ENCODE measurements at regions not wholly inside any gene's neighbourhood (a gene's known extent, or its start where the extent isn't known, plus 50 kb on each side); places are given as distances from the start of the nearest gene placed in this dataset.

DNA sequence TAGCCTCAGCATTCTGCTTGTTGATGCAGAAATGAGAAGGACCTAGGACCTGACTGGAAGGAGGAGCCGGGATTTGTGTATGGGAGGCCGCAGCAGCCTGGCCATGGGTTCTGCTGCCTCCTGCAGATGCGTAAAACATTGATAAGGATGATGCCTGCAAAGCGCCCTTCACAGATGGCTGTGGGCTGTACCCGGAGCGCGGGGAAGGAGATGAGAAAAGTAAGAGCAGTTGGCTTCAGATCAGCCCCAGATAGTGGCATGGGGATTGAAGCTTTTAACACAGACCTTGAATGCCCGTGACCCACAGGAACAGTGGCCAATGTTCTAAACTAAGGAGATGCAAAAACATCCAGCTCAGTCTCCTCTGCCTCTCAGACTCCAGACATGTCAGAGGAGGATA is 136.4 kb upstream of the KCNG1 start:
- peak; percentile 12 for DNase-seq (ENCODE audit: low spot score)

DNA sequence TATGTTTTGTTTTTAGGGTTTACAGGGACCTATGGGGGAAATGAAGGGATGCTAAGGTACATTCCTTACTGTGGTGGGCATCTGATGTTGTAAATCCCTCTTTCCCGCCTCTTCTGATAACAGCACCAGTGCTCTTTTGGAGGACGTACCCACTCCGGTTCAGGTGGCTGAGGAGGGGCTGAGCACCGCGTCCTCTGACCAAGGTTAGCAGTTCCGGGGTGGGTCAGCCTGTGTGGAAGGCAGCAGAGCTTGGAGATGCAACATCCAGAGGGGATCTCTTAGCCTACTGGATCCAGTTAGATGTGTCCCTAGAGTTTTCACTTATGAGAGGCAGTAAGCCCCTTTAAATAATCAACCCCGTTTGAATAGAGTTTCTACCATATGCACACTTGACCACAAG is 135.3 kb upstream of the KCNG1 start:
- no peak for DNase-seq (ENCODE audit: low spot score)

DNA sequence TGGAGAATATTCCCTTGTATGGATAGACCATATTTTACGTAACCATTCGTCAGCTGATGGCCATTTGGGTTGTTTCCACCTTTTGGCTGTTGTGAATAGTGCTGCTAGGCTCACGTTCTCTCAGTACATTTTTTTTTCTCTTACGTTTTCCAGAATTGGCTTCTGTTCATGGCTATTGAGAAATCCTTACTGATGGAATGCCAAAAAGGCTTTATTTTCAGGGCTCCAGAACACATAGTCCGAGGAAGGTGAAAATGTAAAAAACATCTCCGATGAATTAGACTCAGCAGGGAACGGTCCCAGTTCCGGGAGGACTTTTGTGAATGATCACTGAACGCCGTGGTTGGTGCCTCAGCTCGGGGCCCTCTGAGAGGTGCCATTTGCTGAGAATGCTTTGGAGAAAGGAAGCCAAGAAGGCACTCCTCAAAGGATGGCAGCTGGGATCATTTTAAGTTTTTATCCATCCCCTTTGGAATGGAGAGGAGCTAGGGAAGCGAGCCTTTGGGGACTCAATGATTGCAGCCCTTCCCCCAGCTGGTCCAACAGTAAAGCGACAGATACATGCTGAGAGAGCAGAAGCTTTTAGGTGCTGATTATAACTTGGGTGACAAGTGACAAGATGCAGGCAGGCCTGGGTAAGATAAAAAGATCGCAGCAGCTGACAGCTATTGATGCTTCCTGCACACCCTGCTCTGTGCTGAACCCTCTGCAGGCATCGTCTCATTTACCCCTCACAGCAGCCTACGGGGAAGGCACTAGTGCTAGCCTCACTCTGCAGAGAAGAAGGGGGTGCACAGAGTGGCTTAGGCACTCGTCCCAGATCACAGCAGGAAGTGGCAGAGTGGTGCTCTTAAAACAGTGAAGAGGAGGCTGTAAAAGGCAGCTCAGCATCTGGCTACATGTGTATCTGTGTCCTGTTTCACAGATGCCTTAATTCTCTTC is 133.4 kb upstream of the KCNG1 start:
- peak; percentile 39 for DNase-seq (ENCODE audit: low spot score)

- peak; percentile 14 for DNase-seq (ENCODE audit: low spot score)
These were observed 132.1 kb upstream of the KCNG1 start for GRCh38 chr20:51154708-51155690.

GRCh38 chr20:51153867-51154707 is 131.2 kb upstream of the KCNG1 start:
- DNase-seq (ENCODE audit: low spot score) = no peak

GRCh38 chr20:51148941-51149340 is 126.0 kb upstream of the KCNG1 start:
- DNase-seq (ENCODE audit: low spot score) = no peak

- no peak for DNase-seq (ENCODE audit: low spot score)
These were observed 121.6 kb upstream of the KCNG1 start for GRCh38 chr20:51144476-51144875.

DNA sequence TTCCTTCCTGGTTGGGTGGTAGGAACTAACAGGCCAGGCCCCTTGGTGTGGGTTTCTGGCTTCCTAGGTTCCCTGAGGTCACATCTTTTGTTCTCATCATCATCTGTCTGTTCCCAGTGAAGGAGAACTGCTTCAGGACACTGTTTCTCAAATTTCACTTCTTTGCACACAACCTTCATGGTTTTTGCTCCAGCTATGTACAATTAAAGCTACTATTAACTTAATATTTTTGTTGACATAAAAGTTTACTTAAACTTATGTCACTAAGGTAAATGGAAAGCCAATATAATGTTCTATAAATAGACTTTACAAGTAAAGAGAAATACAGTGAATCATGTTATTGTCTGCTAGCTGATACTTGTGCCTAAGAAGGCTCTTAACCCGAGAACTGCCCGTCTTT is 120.7 kb upstream of the KCNG1 start:
- no peak for DNase-seq (ENCODE audit: low spot score)

GRCh38 chr20:51142448-51142847 is 119.5 kb upstream of the KCNG1 start:
- peak; percentile 75 for DNase-seq (ENCODE audit: low spot score)

DNA sequence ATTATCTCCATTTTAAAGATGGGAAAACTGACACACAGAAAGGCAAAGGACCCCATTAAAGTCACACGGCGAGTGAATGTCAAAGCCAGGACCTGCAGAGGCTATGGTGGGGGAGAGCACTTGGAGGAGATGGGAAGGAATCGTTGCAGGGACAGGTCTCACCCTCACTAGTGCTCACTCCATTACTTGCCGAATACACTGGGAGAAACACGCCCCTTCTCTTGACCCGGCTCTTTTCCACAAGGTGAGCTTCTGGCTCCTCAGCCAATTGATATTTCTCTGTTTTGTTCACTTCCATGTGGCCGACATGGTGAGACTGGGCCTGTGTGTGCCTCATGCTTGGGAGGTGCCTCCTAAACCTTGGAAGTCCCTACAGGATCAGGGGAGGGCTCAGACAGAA is 117.8 kb upstream of the KCNG1 start:
- peak; percentile 9 for DNase-seq (ENCODE audit: low spot score)

GRCh38 chr20:51139891-51140290 is 117.0 kb upstream of the KCNG1 start:
- DNase-seq (ENCODE audit: low spot score) = no peak

DNA sequence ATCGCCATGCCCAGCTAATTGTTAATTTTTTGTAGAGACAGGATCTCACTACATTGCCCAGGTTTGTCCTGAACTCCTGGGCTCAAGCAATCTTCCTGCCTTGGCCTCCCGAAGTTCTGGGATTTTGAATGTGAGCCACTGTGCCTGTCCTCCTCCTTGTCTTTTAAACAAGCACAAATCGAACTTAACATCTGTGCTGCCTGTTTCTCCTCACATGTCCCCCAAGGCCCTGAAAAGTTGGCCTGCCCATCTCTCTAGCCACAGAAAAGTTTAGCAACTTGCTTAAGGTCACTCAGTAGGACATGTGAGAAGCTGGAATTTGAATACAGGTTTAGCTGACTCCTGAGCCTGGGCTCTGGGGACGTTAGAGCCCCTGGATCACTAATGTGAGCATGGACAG is 115.7 kb upstream of the KCNG1 start:
- DNase-seq (ENCODE audit: low spot score) = peak; percentile 26

DNA sequence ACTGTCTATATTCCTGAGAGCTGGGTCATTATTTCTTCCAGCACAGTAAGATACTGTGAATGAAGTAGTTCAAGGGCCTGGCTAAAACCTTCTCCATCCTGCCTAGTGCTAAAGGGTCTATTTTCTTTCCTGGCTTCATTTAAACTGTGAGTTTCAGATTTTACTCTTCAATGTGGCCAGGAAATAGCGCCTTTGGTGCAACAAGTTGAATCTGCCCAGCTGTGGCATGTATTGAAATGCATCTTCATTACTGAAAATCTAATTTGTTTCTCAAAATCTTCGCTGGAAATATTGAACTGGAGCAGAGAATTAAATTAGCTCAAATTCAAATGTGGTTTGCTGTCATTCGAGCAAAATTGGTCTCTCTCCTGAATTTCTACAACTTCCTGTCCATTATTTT is 114.6 kb upstream of the KCNG1 start:
- DNase-seq (ENCODE audit: low spot score) = no peak

GRCh38 chr20:51135926-51136715 is 113.2 kb upstream of the KCNG1 start:
- DNase-seq (ENCODE audit: low spot score) = peak; percentile 40

DNA sequence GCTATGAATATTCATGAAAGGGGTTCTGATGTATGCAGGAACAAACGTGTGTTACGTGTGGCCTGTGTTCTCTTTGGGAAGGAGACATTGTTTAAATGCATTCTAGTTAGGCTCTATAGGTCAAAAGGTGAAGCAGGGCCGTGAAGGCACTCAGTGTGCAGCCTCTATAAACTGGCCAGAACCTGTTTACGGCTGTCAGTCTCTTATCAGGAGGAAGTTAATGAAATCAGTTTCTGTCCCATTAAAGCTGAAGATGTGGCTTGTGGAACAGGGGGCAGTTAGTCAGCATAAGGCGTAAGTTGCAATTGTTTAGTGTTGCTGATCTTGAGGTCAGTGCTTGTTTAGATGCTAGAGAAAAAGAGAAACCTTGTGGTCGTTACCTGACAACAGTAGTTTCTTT is 111.5 kb upstream of the KCNG1 start:
- peak; percentile 20 for DNase-seq (ENCODE audit: low spot score)

DNA sequence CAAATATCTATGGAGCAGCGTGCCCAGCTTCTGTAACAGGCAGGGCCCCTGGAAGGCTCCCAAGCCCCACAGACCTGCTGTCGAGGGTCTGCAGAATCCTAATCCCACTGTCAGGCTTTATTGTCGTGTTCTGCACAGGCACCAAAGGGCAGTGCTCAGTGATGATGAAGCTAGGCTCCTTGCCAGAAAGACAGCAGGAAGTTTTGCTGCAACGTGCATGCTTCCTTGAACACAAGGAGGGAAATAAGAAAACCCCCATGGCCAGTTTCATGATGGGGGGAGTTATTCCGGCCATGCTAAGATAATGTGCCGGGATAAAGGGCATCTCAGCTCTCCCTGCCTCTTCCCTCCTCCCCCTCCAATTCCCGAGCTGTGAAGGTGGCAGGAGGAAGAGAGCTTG is 109.4 kb upstream of the KCNG1 start:
- DNase-seq (ENCODE audit: low spot score) = peak; percentile 56

DNA sequence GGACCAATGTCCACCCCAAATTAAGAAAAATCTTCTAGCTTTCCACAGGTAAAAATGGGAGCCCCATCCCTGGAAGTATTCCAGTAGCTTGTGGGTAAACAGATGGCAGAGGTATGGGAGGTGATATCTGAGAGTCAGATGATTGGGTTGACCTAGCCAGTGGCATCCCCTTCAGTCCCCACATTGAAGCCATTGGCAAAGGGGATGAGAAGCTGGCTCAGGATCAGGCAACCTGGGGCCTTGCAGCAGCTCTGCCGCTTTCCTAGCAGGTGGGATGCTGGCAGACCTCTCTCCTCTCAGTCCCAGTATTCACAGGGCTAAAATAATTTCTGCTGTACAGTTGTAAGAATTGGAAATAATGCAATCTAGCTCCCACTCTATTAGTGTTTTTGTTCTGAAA is 108.9 kb upstream of the KCNG1 start:
- peak; percentile 24 for DNase-seq (ENCODE audit: low spot score)

DNA sequence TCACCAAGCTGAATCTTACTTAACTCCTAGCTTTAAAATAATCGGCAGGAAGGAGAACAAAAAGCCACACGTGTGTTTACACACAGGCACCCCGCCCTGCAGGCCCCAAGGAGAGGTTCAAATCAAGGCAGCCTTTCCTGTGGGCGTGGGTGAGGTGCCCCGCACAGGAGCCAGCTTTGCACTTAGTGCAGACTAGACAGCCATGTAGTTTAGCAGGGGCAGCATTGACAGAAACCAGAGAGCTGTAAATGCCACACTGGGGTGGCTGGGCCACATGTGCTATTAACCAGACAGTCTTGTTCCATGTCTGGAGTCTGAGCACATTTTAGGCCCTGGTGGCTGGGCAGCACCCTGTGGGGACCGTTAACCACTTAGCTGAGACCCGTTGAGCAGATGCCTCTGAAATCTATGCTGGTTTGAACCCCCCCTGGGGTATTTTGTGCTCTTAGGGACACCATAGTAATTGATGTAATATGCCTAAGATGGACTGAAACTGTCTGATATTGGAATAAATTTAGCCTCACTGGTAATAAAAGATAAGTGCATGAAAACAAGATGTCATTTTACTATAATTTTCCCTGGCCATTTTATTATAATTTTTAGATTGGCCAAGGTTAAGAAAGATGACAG is 106.4 kb upstream of the KCNG1 start:
- no peak for DNase-seq (ENCODE audit: low spot score)

DNA sequence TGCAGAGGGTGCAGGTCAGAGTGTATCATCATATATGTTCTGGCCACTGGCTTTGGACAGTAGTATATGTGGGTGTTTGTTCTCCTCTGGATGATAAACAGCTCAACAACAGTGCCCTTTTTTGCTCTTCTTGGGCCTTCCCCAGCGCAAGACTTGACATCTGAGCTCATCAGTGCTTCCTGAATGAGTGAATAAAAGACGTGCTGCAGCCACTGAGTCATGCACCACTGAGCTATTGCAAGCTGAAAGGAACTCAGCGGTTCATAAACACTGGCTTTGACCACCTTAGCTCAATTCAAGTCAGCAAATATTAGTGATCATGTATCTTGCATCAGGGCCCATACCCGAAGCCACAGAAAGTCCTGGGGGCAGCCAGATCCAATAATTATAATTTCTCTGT is 105.3 kb upstream of the KCNG1 start:
- DNase-seq (ENCODE audit: low spot score) = no peak

GRCh38 chr20:51127713-51128112 is 104.8 kb upstream of the KCNG1 start:
- peak; percentile 15 for DNase-seq (ENCODE audit: low spot score)

Data from ureter (tissue), 1 donor.